22Rv1 (cell line): ENCODE measurements at regions not wholly inside any gene's neighbourhood (a gene's known extent, or its start where the extent isn't known, plus 50 kb on each side); places are given as distances from the start of the nearest gene placed in this dataset.

Source experiments
- ZFX ChIP-seq: fragments of 450-650 bp; IDR thresholded peaks from 2 replicates; pipeline ENCODE4 v1.6.1; 2017; ENCODE audit warnings: antibody characterized with exemption, borderline replicate concordance
- TF ChIP-seq, protein P1 (sequence below): fragments of 450-650 bp; IDR thresholded peaks from 2 replicates; pipeline ENCODE4 v1.5.1; 2017; ENCODE audit warnings: mild to moderate bottlenecking

DNA sequence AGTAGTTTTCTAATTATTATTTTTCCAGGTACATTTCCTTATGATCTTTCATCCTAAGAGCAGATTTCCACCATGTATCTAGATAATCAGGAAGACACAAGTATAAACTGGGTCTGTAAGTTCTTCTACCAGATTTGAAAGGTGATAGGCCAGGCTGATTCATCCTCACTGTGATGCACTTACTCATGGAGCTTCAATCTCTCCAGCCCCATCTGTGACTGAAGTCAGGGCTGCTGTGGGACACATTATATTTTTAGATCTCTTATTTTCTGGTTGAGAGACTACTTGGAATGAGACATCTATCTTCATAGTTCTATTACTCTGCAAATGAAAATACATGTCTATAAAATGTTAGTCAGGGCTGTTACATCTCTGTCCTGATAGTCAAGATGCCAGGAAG lies 85.5 kb upstream of the SLC25A13 start:
- TF ChIP-seq, protein P1, sequence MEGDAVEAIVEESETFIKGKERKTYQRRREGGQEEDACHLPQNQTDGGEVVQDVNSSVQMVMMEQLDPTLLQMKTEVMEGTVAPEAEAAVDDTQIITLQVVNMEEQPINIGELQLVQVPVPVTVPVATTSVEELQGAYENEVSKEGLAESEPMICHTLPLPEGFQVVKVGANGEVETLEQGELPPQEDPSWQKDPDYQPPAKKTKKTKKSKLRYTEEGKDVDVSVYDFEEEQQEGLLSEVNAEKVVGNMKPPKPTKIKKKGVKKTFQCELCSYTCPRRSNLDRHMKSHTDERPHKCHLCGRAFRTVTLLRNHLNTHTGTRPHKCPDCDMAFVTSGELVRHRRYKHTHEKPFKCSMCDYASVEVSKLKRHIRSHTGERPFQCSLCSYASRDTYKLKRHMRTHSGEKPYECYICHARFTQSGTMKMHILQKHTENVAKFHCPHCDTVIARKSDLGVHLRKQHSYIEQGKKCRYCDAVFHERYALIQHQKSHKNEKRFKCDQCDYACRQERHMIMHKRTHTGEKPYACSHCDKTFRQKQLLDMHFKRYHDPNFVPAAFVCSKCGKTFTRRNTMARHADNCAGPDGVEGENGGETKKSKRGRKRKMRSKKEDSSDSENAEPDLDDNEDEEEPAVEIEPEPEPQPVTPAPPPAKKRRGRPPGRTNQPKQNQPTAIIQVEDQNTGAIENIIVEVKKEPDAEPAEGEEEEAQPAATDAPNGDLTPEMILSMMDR: no peak
- no peak for TF ChIP-seq ZFX
